H1 (cell line): ENCODE measurements at regions not wholly inside any gene's neighbourhood (a gene's known extent, or its start where the extent isn't known, plus 50 kb on each side); places are given as distances from the start of the nearest gene placed in this dataset.

Experiments
- CTCF ChIA-PET: fragments of 300-600 bp; sonication (Branson Sonifier 250); formaldehyde crosslinking; loops from one replicate; lab custom pipeline; 2021; ENCODE audit not compliant: partially characterized antibody; lab: Charles Lee
- POLR2A ChIA-PET: fragments of 300-600 bp; sonication (Branson Sonifier 250); formaldehyde crosslinking; loops from one replicate; lab custom pipeline; 2021; ENCODE audit warnings: inconsistent platforms; ENCODE audit not compliant: partially characterized antibody; lab: Charles Lee
- DNase-seq, 2 experiments: peaks; one replicate each; pipeline versions ENCODE4 v3.0.0 to v3.0.0-alpha.2; 2010 to 2022; ENCODE audit warnings: low spot score in 2 of 2, low read depth in 1 of 2, mixed read lengths in 1 of 2
- FAIRE-seq: peaks from 2 replicates; lab custom pipeline; 2011; peaks lifted over from hg19 to GRCh38; lab: Jason Lieb, UNC
- H2AFZ ChIP-seq: 2 replicates; pipeline ENCODE4 v1.8.1; 2012; ENCODE audit warnings: low read length, inconsistent platforms
- H2AK5ac ChIP-seq: 2 replicates; pipeline ENCODE4 v1.6.1; 2013; ENCODE audit warnings: low read depth, low read length
- H2BK120ac ChIP-seq: replicated peaks from 2 replicates; pipeline ENCODE3; 2013; ENCODE audit warnings: low read depth, low read length, inconsistent platforms
- H2BK12ac ChIP-seq: 2 replicates; pipeline ENCODE4 v1.6.1; 2013; ENCODE audit warnings: low read depth, low read length
- H2BK15ac ChIP-seq: 2 replicates; pipeline ENCODE4 v1.6.1; 2013; ENCODE audit warnings: low read length
- H2BK20ac ChIP-seq: 2 replicates; pipeline ENCODE4 v1.6.1; 2013; ENCODE audit warnings: low read length
- H2BK5ac ChIP-seq: 2 replicates; pipeline ENCODE4 v1.6.1; 2013; ENCODE audit warnings: low read depth, low read length
- H3K14ac ChIP-seq: 2 replicates; pipeline ENCODE4 v1.6.1; 2013; ENCODE audit warnings: inconsistent platforms; ENCODE audit not compliant: insufficient read length
- H3K18ac ChIP-seq: 2 replicates; pipeline ENCODE4 v1.6.1; 2013; ENCODE audit warnings: low read length; ENCODE audit errors: extremely low read depth
- H3K23ac ChIP-seq: 2 replicates; pipeline ENCODE4 v1.6.1; 2013; ENCODE audit warnings: inconsistent platforms; ENCODE audit not compliant: insufficient read length
- H3K23me2 ChIP-seq: 2 replicates; pipeline ENCODE4 v1.6.1; 2013; ENCODE audit warnings: low read depth, low read length
- H3K27ac ChIP-seq: 2 replicates; pipeline ENCODE4 v1.6.1; 2011; ENCODE audit warnings: low read depth, low read length, inconsistent platforms
- H3K27me3 ChIP-seq, 4 experiments: replicated peaks in 1 of 4; 1 replicate in 1 of 4; 2 replicates in 3 of 4; pipeline versions ENCODE4 v1.6.1 to v1.8.1; 2011 to 2013; ENCODE audit warnings: low read length in 3 of 4, mild to moderate bottlenecking in 3 of 4, inconsistent platforms in 2 of 4, mixed read lengths in 2 of 4, moderate library complexity in 1 of 4; ENCODE audit not compliant: control insufficient read depth in 3 of 4, insufficient read depth in 3 of 4; ENCODE audit errors: extremely low read depth in 1 of 4
- H3K36me3 ChIP-seq, 4 experiments: 2 replicates each; pipeline versions ENCODE4 v1.6.1 to v1.8.1; 2011 to 2013; ENCODE audit warnings: mild to moderate bottlenecking in 4 of 4, low read length in 3 of 4, moderate library complexity in 2 of 4, control low read depth in 1 of 4, inconsistent platforms in 1 of 4; ENCODE audit not compliant: insufficient read depth in 4 of 4, control insufficient read depth in 2 of 4
- H3K4ac ChIP-seq: replicated peaks from 2 replicates; pipeline ENCODE3; 2013; ENCODE audit warnings: low read length, low read depth, mixed read lengths, inconsistent platforms; ENCODE audit not compliant: insufficient read length
- H3K4me1 ChIP-seq, 4 experiments: replicated peaks in 1 of 4; 1 replicate in 1 of 4; 2 replicates in 3 of 4; pipeline versions ENCODE4 v1.6.1 to v1.8.1; 2011 to 2013; ENCODE audit warnings: low read length in 3 of 4, inconsistent platforms in 2 of 4, mixed read lengths in 1 of 4; ENCODE audit not compliant: insufficient read depth in 4 of 4, control insufficient read depth in 3 of 4
- H3K4me2 ChIP-seq, 2 experiments: 2 replicates each; pipeline versions ENCODE4 v1.6.1 to v1.8.1; 2011 to 2013; ENCODE audit warnings: low read depth in 2 of 2, low read length in 2 of 2, control low read depth in 1 of 2, inconsistent platforms in 1 of 2, mild to moderate bottlenecking in 1 of 2; ENCODE audit not compliant: insufficient read depth in 1 of 2
- H3K4me3 ChIP-seq, 4 experiments: fragments of 200-600, 300-600 bp in 1 of 4; sonication (generic), shearing (Covaris generic), sonication (Bioruptor Twin) in 1 of 4; 2 replicates each; pipeline versions ENCODE4 v1.5.1 to v1.8.1; 2011 to 2016; ENCODE audit warnings: low read length in 4 of 4, low read depth in 3 of 4, control low read depth in 2 of 4, inconsistent platforms in 2 of 4, mild to moderate bottlenecking in 2 of 4, mixed read lengths in 1 of 4, moderate library complexity in 1 of 4; ENCODE audit not compliant: insufficient read depth in 2 of 4; ENCODE audit errors: extremely low read depth in 1 of 4
- H3K56ac ChIP-seq: replicated peaks from 2 replicates; pipeline ENCODE3; 2013; ENCODE audit warnings: low read depth, mild to moderate bottlenecking, mixed read lengths, low read length, inconsistent platforms; ENCODE audit not compliant: insufficient read length
- H3K79me1 ChIP-seq: 2 replicates; pipeline ENCODE4 v1.6.1; 2013; ENCODE audit warnings: low read depth, low read length, control low read depth
- H3K79me2 ChIP-seq, 2 experiments: 2 replicates each; pipeline versions ENCODE4 v1.6.1 to v1.8.1; 2012 to 2013; ENCODE audit warnings: low read length in 2 of 2, mild to moderate bottlenecking in 2 of 2, inconsistent platforms in 1 of 2; ENCODE audit not compliant: insufficient read depth in 2 of 2, control insufficient read depth in 1 of 2
- H3K9ac ChIP-seq, 4 experiments: replicated peaks in 1 of 4; 1 replicate in 1 of 4; 2 replicates in 3 of 4; pipeline versions ENCODE4 v1.6.1 to v1.8.1; 2011 to 2013; ENCODE audit warnings: low read depth in 3 of 4, low read length in 3 of 4, control low read depth in 2 of 4, mild to moderate bottlenecking in 2 of 4, moderate library complexity in 2 of 4, inconsistent platforms in 1 of 4; ENCODE audit errors: extremely low read depth in 1 of 4
- H3K9me3 ChIP-seq, 2 experiments: 2 replicates each; pipeline versions ENCODE4 v1.6.1 to v1.8.1; 2012 to 2013; ENCODE audit warnings: mild to moderate bottlenecking in 2 of 2, moderate library complexity in 2 of 2, control low read depth in 1 of 2, inconsistent platforms in 1 of 2, low read depth in 1 of 2, low read length in 1 of 2, mixed read lengths in 1 of 2; ENCODE audit not compliant: insufficient read depth in 2 of 2
- H4K20me1 ChIP-seq, 2 experiments: replicated peaks in 1 of 2; 2 replicates each; pipeline versions ENCODE3 to v1.8.1; 2011 to 2013; ENCODE audit warnings: inconsistent platforms in 2 of 2, low read length in 2 of 2, mild to moderate bottlenecking in 1 of 2; ENCODE audit not compliant: insufficient read depth in 2 of 2, control insufficient read depth in 1 of 2
- H4K5ac ChIP-seq: 2 replicates; pipeline ENCODE4 v1.6.1; 2013; ENCODE audit warnings: low read length, low read depth, mixed read lengths, inconsistent platforms; ENCODE audit not compliant: insufficient read length
- H4K8ac ChIP-seq: 2 replicates; pipeline ENCODE4 v1.8.0; 2013; ENCODE audit warnings: mild to moderate bottlenecking, moderate library complexity, low read length, inconsistent platforms; ENCODE audit not compliant: insufficient read depth; ENCODE audit errors: extremely low read depth
- H4K91ac ChIP-seq: replicated peaks from 2 replicates; pipeline ENCODE3; 2013; ENCODE audit warnings: low read length, mixed read lengths, inconsistent platforms; ENCODE audit not compliant: insufficient read length
- ATF2 ChIP-seq: IDR thresholded peaks from 2 replicates; pipeline ENCODE4 v1.6.1; 2012; ENCODE audit warnings: low read length, inconsistent platforms
- ATF3 ChIP-seq: IDR thresholded peaks from 2 replicates; pipeline ENCODE4 v1.6.1; 2011; ENCODE audit warnings: low read depth, mild to moderate bottlenecking, low read length; ENCODE audit not compliant: insufficient read depth
- CBX5 ChIP-seq: fragments of 300-800, 300-1000 bp; sonication (generic); IDR thresholded peaks from 2 replicates; pipeline ENCODE4 v1.7.1; 2016; ENCODE audit warnings: antibody characterized with exemption, low read length, low read depth
- CTBP2 ChIP-seq: IDR thresholded peaks from 2 replicates; pipeline ENCODE4 v1.7.0; 2011; ENCODE audit warnings: borderline replicate concordance, mild to moderate bottlenecking, moderate library complexity, mixed read lengths, low read length; ENCODE audit not compliant: insufficient read depth, insufficient read length
- EZH2 ChIP-seq: fragments of 200-600 bp; sonication (generic); IDR thresholded peaks from 2 replicates; pipeline ENCODE4 v1.7.1; 2012; ENCODE audit warnings: low read depth, mild to moderate bottlenecking, moderate library complexity, low read length, inconsistent platforms; ENCODE audit not compliant: severe bottlenecking
- KDM1A ChIP-seq: fragments of 200-600, 300-600 bp; sonication (generic); IDR thresholded peaks from 2 replicates; pipeline ENCODE4 v1.7.1; 2016; ENCODE audit warnings: mild to moderate bottlenecking, low read length, borderline replicate concordance
- NRF1 ChIP-seq: IDR thresholded peaks from 2 replicates; pipeline ENCODE4 v1.6.1; 2011; ENCODE audit warnings: mild to moderate bottlenecking, low read depth, low read length, improper control_type of control experiment
- POU5F1 ChIP-seq: IDR thresholded peaks from 2 replicates; pipeline ENCODE4 v1.6.1; 2011; ENCODE audit warnings: low read depth, mild to moderate bottlenecking, low read length, moderate library complexity
- RNF2 ChIP-seq: fragments of 200-900, 300-1000 bp; sonication (generic); IDR thresholded peaks from 2 replicates; pipeline ENCODE4 v1.7.1; 2016; ENCODE audit warnings: borderline replicate concordance, low read depth, mild to moderate bottlenecking, antibody characterized with exemption, low read length; ENCODE audit not compliant: poor library complexity, severe bottlenecking; ENCODE audit errors: missing control alignments
- SAP30 ChIP-seq: fragments of 300-600 bp; sonication (generic); IDR thresholded peaks from 2 replicates; pipeline ENCODE4 v1.7.1; 2012; ENCODE audit warnings: low read length, moderate library complexity, mild to moderate bottlenecking, inconsistent platforms; ENCODE audit not compliant: insufficient read depth, insufficient replicate concordance
- TCF12 ChIP-seq: IDR thresholded peaks from 2 replicates; pipeline ENCODE4 v1.6.1; 2011; ENCODE audit warnings: low read depth, mild to moderate bottlenecking, low read length
- WGBS, 2 experiments: shearing (Covaris generic) in 1 of 2; methylation state at CpG; one replicate each; pipeline versions ENCODE4 v1.1.6 to v1.1.7; 2013 to 2015; ENCODE audit warnings: low lambda C conversion rate in 2 of 2, mixed read lengths in 2 of 2, inconsistent platforms in 1 of 2, low coverage in 1 of 2, missing lambda C conversion rate in 1 of 2; ENCODE audit not compliant: insufficient replicate concordance in 2 of 2, insufficient coverage in 1 of 2, insufficient read length in 1 of 2; ENCODE audit errors: extremely low coverage in 1 of 2, missing lambda C conversion rate in 1 of 2; 5-methylcytosine and 5-hydroxymethylcytosine counted together

- Histone ChIP-seq H3K27me3 (no peaks in the 10 kb centered on the region), H3K14ac (no peak overlapping the region), H2AK5ac (no peak overlapping the region), H2BK5ac (no peak overlapping the region), H4K8ac (no peak overlapping the region), H3K4ac (no peak overlapping the region), H2BK20ac (no peak overlapping the region), H3K9me3 (no peaks in the 10 kb centered on the region), H3K4me1 (no peaks in the 10 kb centered on the region), H3K27ac (no peak overlapping the region), H3K18ac (no peak overlapping the region), H3K23me2 (no peaks in the 10 kb centered on the region), H3K23ac (no peak overlapping the region), H2BK15ac (no peak overlapping the region), H4K20me1 (no peaks in the 10 kb centered on the region), H4K91ac (no peak overlapping the region), H3K36me3 (no peaks in the 10 kb centered on the region), H2BK120ac (no peak overlapping the region), H4K5ac (no peak overlapping the region), H3K4me3 (no peak overlapping the region), H3K4me2 (no peak overlapping the region), H3K9ac (no peak overlapping the region), H3K56ac (no peak overlapping the region), H3K79me2 (no peaks in the 10 kb centered on the region), H2BK12ac (no peak overlapping the region), H3K79me1 (no peaks in the 10 kb centered on the region), H2AFZ (no peak overlapping the region)
- WGBS, 2 experiments, result 95% methylated on average over 2 of the region's 2 CpGs; no CpG with 5 or more reads in 1 of the 2 experiments
- ChIA-PET CTCF (interaction anchor here (2.0 kb wide), 1 partner anchor 11 kb away, joined by 6 read pairs; no protein-coding TSS in a partner anchor), POLR2A (no interaction called here)
- no peak for FAIRE-seq
- DNase-seq, result no peak
- TF ChIP-seq SAP30 (no peak), KDM1A (no peak), EZH2 (no peak), ATF2 (no peak), POU5F1 (no peak), ATF3 (no peak), CTBP2 (no peak), NRF1 (no peak), TCF12 (no peak), CBX5 (no peak), RNF2 (no peak)
Observed at GRCh38 chr3:154071146-154071545, 50.0 kb upstream of the ARHGEF26 start.
